Sigmoid colon (tissue), 6 donors: ENCODE measurements at regions not wholly inside any gene's neighbourhood (a gene's known extent, or its start where the extent isn't known, plus 50 kb on each side); places are given as distances from the start of the nearest gene placed in this dataset.

Experiments used
- DNase-seq: peaks from one replicate; pipeline ENCODE4 v3.0.0-alpha.2; 2019
- H3K27ac ChIP-seq, 4 donors: fragments of 200-600 bp; sonication (generic); one replicate each; pipeline ENCODE4 v1.5.1; 2016 to 2019; ENCODE audit warnings: mild to moderate bottlenecking in 1 of 4
- H3K27me3 ChIP-seq, 3 donors: fragments of 200-600 bp; sonication (generic); one replicate each; pipeline ENCODE4 v1.5.1; 2019; ENCODE audit warnings: mild to moderate bottlenecking in 1 of 3
- H3K36me3 ChIP-seq, 4 donors: fragments of 200-600 bp; sonication (generic); one replicate each; pipeline ENCODE4 v1.5.1; 2016 to 2019
- H3K4me1 ChIP-seq, 4 donors: fragments of 200-600 bp; sonication (generic); one replicate each; pipeline ENCODE4 v1.5.1; 2017 to 2019
- H3K4me3 ChIP-seq, 4 donors: fragments of 200-600 bp; sonication (generic); one replicate each; pipeline ENCODE4 v1.5.1; 2017 to 2019; ENCODE audit warnings: mild to moderate bottlenecking in 2 of 4, moderate library complexity in 1 of 4
- H3K9me3 ChIP-seq, 4 donors: fragments of 200-600 bp in 3 of 4; sonication (generic) in 3 of 4; one replicate each; pipeline versions ENCODE4 v1.5.1 to v1.6.1; 2013 to 2019
- CTCF ChIP-seq, 4 experiments: fragments of 450-650 bp in 3 of 4; fragments of 200-600 bp in 1 of 4; IDR thresholded peaks; one replicate each; pipeline ENCODE4 v1.5.1; 2016 to 2019; ENCODE audit warnings: antibody characterized with exemption in 4 of 4, mild to moderate bottlenecking in 3 of 4, moderate library complexity in 2 of 4
- EP300 ChIP-seq, 4 donors: sonication (generic); formaldehyde crosslinking; IDR thresholded peaks; one replicate each; pipeline ENCODE4 v1.6.1; 2017; ENCODE audit warnings: antibody characterized with exemption in 4 of 4
- POLR2A ChIP-seq, 2 donors: fragments of 450-650 bp; IDR thresholded peaks; one replicate each; pipeline ENCODE4 v1.6.1; 2016; ENCODE audit warnings: antibody characterized with exemption in 2 of 2, mild to moderate bottlenecking in 2 of 2, moderate library complexity in 2 of 2
- POLR2AphosphoS5 ChIP-seq, 4 donors: sonication (generic); formaldehyde crosslinking; IDR thresholded peaks; one replicate each; pipeline ENCODE4 v1.6.1; 2017; ENCODE audit warnings: antibody characterized with exemption in 4 of 4
- WGBS, 2 donors: extraction: QIAGEN DNeasy Blood & Tissue Kit; methylation state at CpG; one replicate each; pipeline ENCODE4 v1.1.7; 2013; 5-methylcytosine and 5-hydroxymethylcytosine counted together
- intact Hi-C: fragments of 100-400 bp; cut with DNase I; formaldehyde crosslinking; loops from one replicate; pipeline ENCODE4 v1.15.1; 2023
- donor health status: healthy with polysubstance abuse.
- donor health status: healthy.

- no peak overlapping the region for H3K27ac ChIP-seq
- DNase-seq: no peak
- H3K4me1 ChIP-seq: no peaks in the 10 kb centered on the region
- H3K27me3 ChIP-seq: no peaks in the 10 kb centered on the region
- peaks cover 0 to 7% (median 3%) of the 10 kb centered on the region in 4 donors for H3K9me3 ChIP-seq
- no peak overlapping the region for H3K4me3 ChIP-seq
- WGBS, 2 donors: 87% methylated on average over 9 of the region's 9 CpGs
- intact Hi-C loops: no loop called here
- no peaks in the 10 kb centered on the region for H3K36me3 ChIP-seq
- no peak for TF ChIP-seq EP300 (IDR thresholded peaks at IDR 0.05)
- no peak for TF ChIP-seq POLR2AphosphoS5 (IDR thresholded peaks at IDR 0.05)
- no peak for TF ChIP-seq POLR2A (IDR thresholded peaks at IDR 0.05)
- no peak for TF ChIP-seq CTCF (IDR thresholded peaks at IDR 0.05)
These were observed 665.5 kb upstream of the SOX11 start for GRCh38 chr2:5026571-5027234.

GRCh38 chr2:5035057-5035488 lies 657.1 kb upstream of the SOX11 start:
- Histone ChIP-seq H3K36me3 (no peaks in the 10 kb centered on the region), H3K9me3 (no peaks in the 10 kb centered on the region), H3K27ac (no peak overlapping the region), H3K27me3 (no peaks in the 10 kb centered on the region), H3K4me1 (no peaks in the 10 kb centered on the region), H3K4me3 (no peak overlapping the region)
- WGBS, 2 donors: 92% methylated on average over 6 of the region's 6 CpGs
- DNase-seq: no peak
- intact Hi-C loops: no loop called here
- TF ChIP-seq CTCF (IDR thresholded peaks at IDR 0.05): no peak

- TF ChIP-seq CTCF (IDR thresholded peaks at IDR 0.05) (no peak), POLR2A (IDR thresholded peaks at IDR 0.05) (no peak), POLR2AphosphoS5 (IDR thresholded peaks at IDR 0.05) (no peak), EP300 (IDR thresholded peaks at IDR 0.05) (no peak)
- H3K27ac ChIP-seq: no peak overlapping the region
- H3K36me3 ChIP-seq: no peaks in the 10 kb centered on the region
- intact Hi-C loops: no loop called here
- DNase-seq: no peak
- no peaks in the 10 kb centered on the region for H3K27me3 ChIP-seq
- no peaks in the 10 kb centered on the region for H3K9me3 ChIP-seq
- H3K4me1 ChIP-seq: no peaks in the 10 kb centered on the region
- WGBS, 2 donors: 77 to 80% methylated on average over 4 of the region's 4 CpGs
- H3K4me3 ChIP-seq: no peak overlapping the region
These were observed 655.9 kb upstream of the SOX11 start for GRCh38 chr2:5036256-5036655.

DNA sequence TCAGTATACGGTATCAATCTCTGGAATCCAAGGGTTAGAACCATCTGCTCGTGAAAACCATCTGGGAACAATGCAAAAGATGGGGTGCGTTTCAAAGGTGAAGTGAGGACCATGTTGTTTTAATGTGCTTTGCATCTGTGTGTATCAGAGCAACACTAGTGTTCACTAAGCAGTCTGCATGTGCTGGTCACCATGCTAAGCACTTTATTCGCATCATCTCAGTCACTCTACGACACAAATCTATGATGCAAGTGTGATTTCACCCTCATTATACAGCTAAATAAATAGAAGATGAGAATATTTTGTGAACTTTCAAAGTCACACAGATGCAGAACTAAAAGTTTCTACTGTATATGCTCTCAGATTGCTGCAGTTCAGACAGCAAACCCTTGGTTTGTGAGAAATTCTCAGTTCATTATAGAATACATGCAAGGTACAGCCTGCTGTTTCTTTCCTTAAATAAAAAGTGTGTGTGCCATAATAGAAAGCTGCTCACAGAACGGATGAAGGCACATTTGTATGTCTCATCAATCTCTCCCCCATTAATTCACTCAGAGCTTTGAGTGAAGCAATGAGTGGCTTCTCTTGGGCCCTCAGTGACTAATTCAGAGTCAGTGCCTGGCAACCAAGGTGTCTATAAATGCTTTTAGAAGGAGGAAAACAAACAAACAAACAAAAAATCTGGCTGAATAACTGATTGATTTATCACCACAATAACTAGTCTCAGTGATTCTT lies 652.8 kb upstream of the SOX11 start:
- H3K27ac ChIP-seq: no peak overlapping the region
- H3K9me3 ChIP-seq: no peaks in the 10 kb centered on the region
- no peak for DNase-seq
- no peak overlapping the region for H3K4me3 ChIP-seq
- intact Hi-C loops: no loop called here
- TF ChIP-seq CTCF (IDR thresholded peaks at IDR 0.05) (no peak), EP300 (IDR thresholded peaks at IDR 0.05) (no peak), POLR2A (IDR thresholded peaks at IDR 0.05) (no peak), POLR2AphosphoS5 (IDR thresholded peaks at IDR 0.05) (no peak)
- no peaks in the 10 kb centered on the region for H3K4me1 ChIP-seq
- H3K27me3 ChIP-seq: no peaks in the 10 kb centered on the region
- 86 to 87% methylated on average over 6 of the region's 6 CpGs for whole genome bisulfite sequencing, 2 donors
- H3K36me3 ChIP-seq: no peaks in the 10 kb centered on the region
